BJ (cell line): ENCODE measurements at regions not wholly inside any gene's neighbourhood (a gene's known extent, or its start where the extent isn't known, plus 50 kb on each side); places are given as distances from the start of the nearest gene placed in this dataset.
"Not testable (repeated sequence)": the region's sequence is repeated elsewhere in the genome, so short reads cannot be mapped to it uniquely, and the experiment has no call there.

Experiments
- CTCF ChIA-PET: fragments of 350-600 bp; formaldehyde crosslinking; extraction: SDS; loops from one replicate; lab custom pipeline; 2021; ENCODE audit warnings: antibody characterized with exemption, inconsistent platforms; lab: Yijun Ruan, JAX
- POLR2A ChIA-PET: fragments of 300-600 bp; sonication (Branson Sonifier 250); formaldehyde crosslinking; extraction: SDS; loops from one replicate; lab custom pipeline; 2021; ENCODE audit warnings: antibody characterized with exemption; lab: Charles Lee
- DNase-seq: peaks from one replicate; pipeline ENCODE4 v3.0.0-alpha.2; 2011; ENCODE audit warnings: low read depth
- H3K27me3 ChIP-seq: 2 replicates; pipeline ENCODE4 v1.6.0; 2011; ENCODE audit warnings: low read length; ENCODE audit not compliant: control insufficient read depth, insufficient read depth
- H3K36me3 ChIP-seq: 2 replicates; pipeline ENCODE4 v1.5.1; 2011; ENCODE audit warnings: low read length; ENCODE audit not compliant: control insufficient read depth, insufficient read depth
- H3K4me3 ChIP-seq: 2 replicates; pipeline ENCODE4 v1.5.1; 2011; ENCODE audit warnings: low read depth, mild to moderate bottlenecking, control low read depth, low read length
- TF ChIP-seq, protein P1 (sequence below): IDR thresholded peaks from 2 replicates; pipeline ENCODE4 v1.5.1; 2011; ENCODE audit warnings: low read depth, mild to moderate bottlenecking, control low read depth, inconsistent platforms, low read length, moderate library complexity; ENCODE audit not compliant: insufficient read depth

GRCh38 chr12:114812858-114813761 is 129.1 kb upstream of the TBX3 start:
- ChIA-PET POLR2A (no interaction called here), CTCF (interaction anchor here (0.9 to 1.0 kb wide), 2 partner anchors 15 to 29 kb away, joined by 3 read pairs; no protein-coding TSS in a partner anchor)
- H3K4me3 ChIP-seq = no peak overlapping the region
- TF ChIP-seq, protein P1, sequence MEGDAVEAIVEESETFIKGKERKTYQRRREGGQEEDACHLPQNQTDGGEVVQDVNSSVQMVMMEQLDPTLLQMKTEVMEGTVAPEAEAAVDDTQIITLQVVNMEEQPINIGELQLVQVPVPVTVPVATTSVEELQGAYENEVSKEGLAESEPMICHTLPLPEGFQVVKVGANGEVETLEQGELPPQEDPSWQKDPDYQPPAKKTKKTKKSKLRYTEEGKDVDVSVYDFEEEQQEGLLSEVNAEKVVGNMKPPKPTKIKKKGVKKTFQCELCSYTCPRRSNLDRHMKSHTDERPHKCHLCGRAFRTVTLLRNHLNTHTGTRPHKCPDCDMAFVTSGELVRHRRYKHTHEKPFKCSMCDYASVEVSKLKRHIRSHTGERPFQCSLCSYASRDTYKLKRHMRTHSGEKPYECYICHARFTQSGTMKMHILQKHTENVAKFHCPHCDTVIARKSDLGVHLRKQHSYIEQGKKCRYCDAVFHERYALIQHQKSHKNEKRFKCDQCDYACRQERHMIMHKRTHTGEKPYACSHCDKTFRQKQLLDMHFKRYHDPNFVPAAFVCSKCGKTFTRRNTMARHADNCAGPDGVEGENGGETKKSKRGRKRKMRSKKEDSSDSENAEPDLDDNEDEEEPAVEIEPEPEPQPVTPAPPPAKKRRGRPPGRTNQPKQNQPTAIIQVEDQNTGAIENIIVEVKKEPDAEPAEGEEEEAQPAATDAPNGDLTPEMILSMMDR = no peak
- no peaks in the 10 kb centered on the region for H3K36me3 ChIP-seq
- no peaks in the 10 kb centered on the region for H3K27me3 ChIP-seq
- no peak for DNase-seq

DNA sequence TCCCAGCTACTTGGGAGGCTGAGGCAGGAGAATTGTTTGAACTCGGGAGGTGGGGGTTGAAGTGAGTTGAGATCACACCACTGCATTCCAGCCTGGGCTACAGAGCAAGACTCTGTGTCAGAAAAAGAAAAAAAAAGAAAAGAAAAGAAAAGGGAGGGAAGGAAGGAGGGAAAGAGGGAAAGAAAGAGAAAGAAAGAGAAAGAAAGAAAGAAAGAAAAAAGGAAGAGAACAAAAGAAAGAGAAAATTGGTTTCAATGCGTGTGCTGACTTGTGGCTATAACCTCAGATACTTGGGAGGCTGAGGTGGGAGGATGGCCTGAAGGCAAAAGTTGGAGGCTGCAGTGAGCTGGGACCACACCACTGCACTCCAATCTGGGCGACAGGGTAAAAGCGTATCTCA is 128.4 kb upstream of the TBX3 start:
- no peak overlapping the region for H3K4me3 ChIP-seq
- H3K36me3 ChIP-seq = no peaks in the 10 kb centered on the region
- POLR2A ChIA-PET = no interaction called here
- TF ChIP-seq, protein P1 = no peak
- no peaks in the 10 kb centered on the region for H3K27me3 ChIP-seq
- CTCF ChIA-PET = interaction anchor here (0.6 to 1.0 kb wide), 2 partner anchors 14 to 22 kb away, joined by 3 read pairs; no protein-coding TSS in a partner anchor
- no peak for DNase-seq

GRCh38 chr12:114809097-114809496 is 125.1 kb upstream of the TBX3 start:
- Histone ChIP-seq H3K4me3 (no peak overlapping the region), H3K36me3 (no peaks in the 10 kb centered on the region), H3K27me3 (no peaks in the 10 kb centered on the region)
- no peak for DNase-seq
- ChIA-PET CTCF (interaction anchor here (1.1 kb wide), 1 partner anchor 15 kb away, joined by 3 read pairs; no protein-coding TSS in a partner anchor), POLR2A (no interaction called here)
- TF ChIP-seq, protein P1 = no peak

DNA sequence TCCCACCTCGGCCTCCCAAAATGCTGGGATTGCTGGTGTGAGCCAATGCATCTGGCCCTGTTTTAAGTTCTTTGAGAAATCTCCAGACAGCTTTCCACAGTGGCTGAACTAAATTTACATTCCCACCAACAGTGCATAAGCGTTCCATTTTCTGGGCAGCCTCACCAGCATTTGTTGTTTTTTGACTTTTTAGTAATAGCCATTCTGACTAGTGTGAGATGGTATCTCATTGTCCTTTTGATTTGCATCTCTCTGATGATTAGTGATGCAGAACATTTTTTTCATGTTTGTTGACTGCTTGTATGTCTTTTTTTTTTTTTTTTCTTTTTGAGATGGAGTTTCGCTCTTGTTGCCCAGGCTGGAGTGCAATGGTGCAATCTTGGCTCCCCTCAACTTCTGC is 117.4 kb upstream of the TBX3 start:
- POLR2A ChIA-PET, DNase-seq, H3K36me3 ChIP-seq, H3K27me3 ChIP-seq, H3K4me3 ChIP-seq, CTCF ChIA-PET: not testable (repeated sequence)

GRCh38 chr12:114800566-114800965 is 116.6 kb upstream of the TBX3 start:
- H3K36me3 ChIP-seq, H3K4me3 ChIP-seq, CTCF ChIA-PET, DNase-seq, H3K27me3 ChIP-seq, POLR2A ChIA-PET: not testable (repeated sequence)
